Germinal center (tissue), 1 donor: ENCODE measurements at regions not wholly inside any gene's neighbourhood (a gene's known extent, or its start where the extent isn't known, plus 50 kb on each side); places are given as distances from the start of the nearest gene placed in this dataset.
"Not testable (repeated sequence)": the region's sequence is repeated elsewhere in the genome, so short reads cannot be mapped to it uniquely, and the experiment has no call there.

Source experiments
- DNase-seq: peaks from one replicate; pipeline ENCODE4 v3.0.0; 2012; ENCODE audit warnings: mixed read lengths, low spot score

DNA sequence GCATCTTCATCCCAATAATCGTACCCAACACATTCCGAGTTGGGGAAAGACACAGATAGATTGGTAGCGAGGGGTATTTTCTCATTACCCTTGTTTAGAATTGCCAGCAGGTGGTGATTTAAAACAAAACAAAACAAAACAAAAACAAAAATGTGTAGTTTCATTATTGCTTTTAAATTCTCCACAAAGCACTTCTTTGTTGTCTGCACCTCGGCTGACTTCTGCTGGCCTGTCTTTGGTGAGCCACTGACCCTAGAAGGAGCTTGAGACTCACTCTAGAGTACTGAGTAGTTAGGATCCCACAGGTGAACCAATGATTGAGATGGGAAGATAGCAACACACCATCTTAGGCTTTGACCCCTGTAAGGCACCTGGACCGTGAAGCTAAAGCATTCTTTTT is 105.4 kb upstream of the BET1 start:
- DNase-seq: no peak

DNA sequence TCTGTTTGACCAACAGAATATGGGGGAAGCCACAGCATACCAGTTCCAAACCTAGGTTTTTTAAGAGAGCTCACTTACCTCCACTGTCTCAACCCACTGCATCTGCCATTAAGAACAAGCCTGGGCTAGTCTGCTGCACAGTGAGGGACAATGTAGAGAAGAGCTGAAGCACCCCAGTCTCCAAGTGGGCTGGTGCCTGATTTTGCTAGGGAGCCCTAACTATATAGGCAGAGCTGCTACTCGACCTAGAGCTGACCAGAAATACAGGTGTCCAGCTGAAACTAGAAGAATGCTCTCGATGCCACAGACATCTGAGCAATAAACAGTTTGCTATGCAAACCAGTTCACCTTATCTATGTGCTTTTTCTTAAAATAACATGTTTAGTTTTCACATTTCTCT is 106.9 kb upstream of the BET1 start:
- DNase-seq: no peak

DNA sequence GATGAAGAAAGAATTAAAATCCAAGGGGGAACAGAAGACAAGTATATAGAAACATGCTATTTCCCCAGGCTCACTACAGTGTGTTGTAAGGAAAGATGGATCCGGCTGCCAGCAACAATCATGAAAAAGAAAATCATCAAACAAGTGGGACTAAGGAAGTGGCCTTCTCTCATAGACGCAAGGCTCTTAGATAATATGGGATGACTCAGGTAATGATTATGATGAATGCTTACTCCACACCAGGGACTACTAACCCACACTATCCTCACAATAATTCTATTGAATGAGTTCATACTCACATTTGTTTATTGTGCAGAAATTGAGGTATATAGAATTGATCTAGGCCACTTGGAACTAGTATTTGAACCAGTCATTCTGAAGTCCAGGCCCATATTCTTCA is 111.2 kb upstream of the BET1 start:
- DNase-seq: no peak

DNA sequence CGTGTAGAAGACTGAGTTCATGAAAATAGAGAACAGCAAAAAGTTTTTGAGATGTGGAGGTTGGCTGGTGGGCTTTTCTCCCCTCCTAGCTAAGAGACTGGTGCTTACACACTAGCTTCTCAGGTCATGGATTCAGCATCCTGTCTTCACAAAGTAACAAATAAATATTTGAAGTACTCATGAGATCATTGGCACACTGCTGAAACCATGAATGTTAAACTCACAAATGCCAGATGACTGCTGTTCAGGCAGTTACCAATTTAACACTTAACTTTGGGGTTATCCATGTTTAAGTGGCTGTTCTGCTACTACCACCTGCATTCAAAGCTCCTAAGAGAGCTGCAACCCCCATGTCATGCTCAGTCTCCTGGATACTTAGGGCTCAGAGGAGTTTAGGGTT is 119.0 kb upstream of the BET1 start:
- DNase-seq: no peak

DNA sequence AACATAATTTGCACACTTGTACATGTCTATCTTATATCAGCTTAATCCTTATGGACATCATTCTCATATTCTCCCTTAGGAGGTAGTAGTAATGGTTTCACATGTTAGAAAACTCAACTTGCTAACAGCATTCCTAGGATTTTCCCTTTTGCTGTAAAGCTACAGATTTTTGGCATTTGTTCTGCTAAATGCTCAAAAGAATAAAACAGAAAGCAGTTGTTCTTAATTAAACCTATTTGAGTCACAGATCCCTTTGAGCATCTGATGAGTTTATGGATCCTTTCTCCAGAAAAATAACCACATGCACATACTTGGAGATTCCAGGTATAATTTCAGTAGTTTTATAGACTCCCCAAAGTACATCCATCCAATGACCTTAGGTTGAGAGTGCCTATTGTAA is 122.9 kb upstream of the BET1 start:
- DNase-seq: no peak

DNA sequence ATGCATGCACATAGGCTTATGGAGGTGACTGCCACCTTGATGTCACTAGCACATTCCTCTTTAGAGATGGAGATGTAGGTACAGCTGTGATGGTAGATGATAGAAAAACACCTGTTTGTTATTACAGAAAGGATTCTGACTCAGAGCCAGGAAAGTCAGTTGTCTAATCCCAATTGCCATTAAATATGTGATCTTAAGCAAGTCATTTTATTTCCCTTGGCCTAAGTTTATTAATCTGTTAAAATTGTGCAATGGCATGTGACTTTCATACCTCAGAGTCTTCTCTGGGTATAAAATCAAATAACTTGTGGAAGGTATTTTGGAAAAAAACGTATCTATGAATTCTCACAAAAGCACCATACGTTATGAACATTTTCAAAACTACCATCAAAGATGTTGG is 123.9 kb upstream of the BET1 start:
- no peak for DNase-seq

DNA sequence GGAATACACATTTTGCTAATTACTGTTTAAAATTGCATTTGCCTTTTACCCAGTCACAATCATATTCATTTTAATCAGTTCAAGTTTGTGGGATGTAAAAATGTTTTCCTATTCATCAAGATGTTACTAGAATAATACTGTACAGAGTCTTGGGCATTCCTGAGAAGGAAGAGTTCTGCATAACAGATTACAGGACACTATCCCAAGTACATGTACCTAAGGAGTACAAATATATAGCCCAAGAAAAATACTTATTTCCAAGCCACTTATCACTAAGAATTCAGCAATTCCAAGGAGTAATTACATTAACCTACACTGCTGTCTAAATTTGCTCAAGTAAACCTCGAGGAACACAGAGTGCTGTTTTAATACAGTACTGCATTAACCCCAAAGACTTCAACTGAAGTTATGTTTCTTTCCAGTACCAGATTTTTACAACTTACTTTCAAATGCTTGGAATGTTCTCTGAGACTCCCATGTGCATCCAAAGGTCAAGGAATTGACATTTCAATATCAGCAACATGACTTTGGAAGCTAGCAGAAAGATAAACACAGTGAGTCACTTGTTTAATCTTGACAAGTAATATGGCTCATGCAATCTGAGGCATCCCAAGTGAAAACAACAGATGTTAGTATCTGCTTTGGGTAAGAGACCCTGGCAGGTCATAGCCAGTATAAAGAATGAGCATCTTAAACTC is 125.4 kb upstream of the BET1 start:
- no peak for DNase-seq

DNA sequence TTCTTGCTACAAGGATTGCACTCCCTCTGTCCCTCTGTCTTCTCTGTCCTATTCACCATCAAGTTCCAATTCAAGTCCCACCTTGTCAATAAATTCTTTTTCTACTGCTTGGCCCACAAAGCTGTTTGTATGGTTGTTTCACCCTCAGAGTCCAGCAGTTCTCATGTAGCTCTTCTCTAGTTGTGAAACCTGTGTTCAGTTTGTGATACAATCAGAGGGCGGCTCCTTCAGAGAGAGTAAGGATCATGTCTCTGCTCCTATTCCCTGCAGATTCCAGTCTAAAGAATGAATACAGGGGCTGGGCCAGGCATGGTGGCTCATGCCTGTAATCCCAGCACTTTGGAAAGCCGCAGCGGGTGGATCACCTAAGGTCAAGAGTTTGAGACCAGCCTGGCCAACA is 126.6 kb upstream of the BET1 start:
- DNase-seq: no peak

DNA sequence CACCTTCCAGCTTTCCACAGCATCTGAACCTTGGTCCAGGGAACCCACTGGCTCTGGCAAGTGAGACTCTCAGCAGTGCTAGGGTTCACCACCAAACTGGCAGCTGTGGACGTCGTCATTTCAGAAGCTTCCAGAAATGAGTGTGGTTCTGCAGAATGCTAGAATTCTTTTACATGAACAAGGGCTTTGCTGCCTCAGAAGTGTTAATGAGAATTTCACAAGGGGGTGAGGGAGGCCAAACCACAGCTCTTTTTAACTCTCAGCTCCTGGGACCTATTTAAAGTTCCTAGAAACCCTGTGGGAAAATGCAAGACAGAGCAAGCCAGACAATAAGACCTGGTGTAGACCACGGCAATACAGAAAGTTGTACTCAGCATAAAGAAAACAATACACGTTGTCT is 129.3 kb upstream of the BET1 start:
- DNase-seq: no peak

DNA sequence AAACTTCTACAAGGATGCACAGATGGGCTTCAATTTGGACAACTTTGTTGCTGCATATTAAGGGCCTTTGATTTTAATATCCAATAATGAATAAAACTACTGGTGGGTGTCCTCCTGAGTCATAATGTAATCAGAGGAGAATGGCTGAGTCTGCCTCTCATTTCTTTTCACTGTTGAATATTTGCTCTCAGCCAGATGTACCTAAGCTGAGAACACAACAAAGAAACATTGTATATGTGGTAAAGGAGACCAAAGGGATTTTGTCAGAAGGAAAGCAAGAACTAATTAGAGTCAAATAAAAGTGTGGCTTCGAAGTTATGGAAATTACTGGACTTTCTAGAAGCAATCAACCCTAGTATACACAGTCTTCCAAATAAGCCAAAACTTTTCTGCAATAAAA is 131.0 kb upstream of the BET1 start:
- no peak for DNase-seq

DNA sequence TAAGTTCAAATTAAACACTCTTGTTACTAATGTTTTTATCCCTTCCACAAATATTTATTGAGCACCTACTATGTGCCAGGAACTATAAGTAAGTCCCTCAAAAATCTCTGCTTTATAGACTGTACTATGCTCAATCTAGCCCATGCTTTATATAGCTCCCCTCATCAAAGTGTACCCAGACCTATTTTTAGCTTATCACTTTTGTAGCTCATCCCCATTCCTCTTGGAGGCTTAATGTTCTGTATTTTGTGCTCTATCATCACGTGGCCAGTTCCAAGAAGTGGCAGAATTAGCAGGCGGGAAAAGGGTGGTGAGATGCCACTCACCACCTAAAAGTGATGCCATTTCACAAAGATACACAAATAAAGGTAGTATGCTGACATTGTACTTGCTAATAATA is 138.1 kb upstream of the BET1 start:
- DNase-seq: no peak

DNA sequence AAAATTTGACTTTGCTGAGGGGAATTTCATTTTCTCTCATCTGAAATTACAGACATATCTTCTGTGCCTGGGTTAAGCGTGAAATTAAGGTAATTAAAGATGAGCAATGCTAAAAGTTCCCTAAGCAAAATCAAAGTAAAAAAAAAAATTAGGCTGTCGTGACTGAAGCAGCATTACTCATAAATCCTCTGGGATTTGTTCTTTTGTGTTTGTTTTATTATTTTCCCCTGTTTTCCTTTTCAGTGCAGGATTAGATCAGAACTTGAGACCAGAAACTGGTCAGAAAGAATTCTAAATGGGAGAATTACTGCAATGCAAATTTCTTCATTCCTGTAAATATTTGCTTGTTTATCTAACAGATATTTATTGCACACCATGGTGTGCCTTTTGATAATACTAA is 141.4 kb upstream of the BET1 start:
- no peak for DNase-seq

DNA sequence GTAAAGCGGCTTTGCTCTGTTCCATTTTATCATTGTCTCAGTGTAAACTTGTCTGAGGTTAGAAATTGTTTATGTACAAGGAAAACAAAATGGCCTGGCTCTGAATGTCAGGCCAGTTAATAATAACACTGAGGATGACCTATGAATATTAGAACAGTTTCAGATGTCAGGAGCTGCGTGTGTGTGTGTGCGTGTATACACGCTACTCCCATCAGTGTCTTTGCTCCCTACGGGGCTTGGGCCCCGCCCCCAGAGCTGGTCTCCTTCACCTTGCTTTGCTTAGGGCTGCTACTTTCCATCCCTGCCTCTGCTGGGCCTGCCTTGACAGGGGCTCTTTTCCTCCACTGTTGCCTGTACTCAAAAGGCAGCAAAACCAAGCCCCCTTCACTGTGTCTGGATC is 142.3 kb upstream of the BET1 start:
- DNase-seq: no peak

DNA sequence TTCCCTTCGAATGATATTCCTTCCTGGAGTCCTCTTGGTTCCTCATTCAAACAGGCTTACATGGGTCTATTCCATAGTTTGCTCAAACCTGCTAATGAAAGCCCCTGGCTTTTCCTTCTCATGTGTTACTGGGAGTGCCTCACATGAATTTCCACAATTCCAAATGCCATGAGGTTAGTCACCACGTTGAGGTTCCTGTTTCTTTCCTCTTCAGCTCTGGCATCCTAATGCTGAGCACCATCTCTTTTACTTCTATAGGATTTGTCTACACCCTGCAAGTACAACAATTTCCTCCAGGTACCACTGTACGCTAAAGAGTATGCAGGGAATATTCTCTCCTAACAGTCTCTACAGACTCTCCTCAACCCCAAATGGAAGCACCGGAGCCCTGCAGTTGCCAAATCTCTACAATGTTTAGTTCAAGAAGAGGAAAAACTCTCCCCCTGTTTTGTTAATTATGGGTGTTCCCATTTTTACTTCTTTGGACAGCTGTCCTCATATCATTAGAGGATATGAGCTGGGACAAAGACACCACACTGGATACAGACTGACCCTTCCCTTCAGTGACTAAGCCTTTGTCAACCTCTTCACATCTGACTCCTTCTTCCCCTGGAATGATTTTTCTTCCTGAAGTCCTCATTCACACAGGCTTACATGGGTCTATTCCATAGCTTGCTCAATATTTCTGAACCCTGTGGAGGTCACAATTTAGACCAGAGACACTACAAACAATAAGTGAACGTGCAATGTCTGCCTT is 145.8 kb upstream of the BET1 start:
- DNase-seq: no peak

DNA sequence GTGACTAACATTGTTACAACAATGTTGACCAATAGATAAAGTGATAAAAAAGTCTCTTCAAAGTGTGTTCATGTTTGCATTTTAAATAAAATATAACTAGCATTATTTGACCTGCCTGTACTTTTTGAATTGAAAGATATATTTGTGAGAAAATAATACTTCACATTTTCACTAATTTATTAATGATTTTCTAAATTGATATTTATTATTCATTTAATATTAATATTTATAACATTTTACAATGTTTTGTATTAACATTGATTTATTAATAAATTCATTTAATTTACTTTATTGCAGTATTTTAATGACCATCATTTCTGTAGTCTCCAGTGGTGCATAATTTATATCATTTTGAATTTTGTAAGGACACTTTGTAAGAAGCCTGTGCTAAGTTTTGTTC is 150.0 kb upstream of the BET1 start:
- no peak for DNase-seq

DNA sequence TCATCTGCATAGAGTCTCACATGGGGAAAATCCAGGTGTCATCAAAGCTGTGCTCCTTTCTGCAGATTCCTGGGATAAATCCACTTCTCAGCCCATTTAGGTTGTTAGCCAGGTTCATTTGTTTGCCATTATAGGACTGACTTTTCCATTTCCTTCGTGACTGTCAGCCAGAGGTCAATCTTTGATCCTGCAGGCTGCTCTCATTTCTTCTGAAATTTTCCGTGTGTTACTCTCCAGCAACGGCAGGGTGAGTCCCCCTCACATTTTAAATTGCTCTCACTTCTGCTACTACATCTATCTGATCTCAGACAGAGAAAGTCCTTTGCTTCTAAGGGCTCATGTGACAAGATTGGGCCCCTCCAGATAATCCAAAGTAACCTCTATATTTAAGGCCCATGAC is 150.7 kb upstream of the BET1 start:
- DNase-seq: no peak

DNA sequence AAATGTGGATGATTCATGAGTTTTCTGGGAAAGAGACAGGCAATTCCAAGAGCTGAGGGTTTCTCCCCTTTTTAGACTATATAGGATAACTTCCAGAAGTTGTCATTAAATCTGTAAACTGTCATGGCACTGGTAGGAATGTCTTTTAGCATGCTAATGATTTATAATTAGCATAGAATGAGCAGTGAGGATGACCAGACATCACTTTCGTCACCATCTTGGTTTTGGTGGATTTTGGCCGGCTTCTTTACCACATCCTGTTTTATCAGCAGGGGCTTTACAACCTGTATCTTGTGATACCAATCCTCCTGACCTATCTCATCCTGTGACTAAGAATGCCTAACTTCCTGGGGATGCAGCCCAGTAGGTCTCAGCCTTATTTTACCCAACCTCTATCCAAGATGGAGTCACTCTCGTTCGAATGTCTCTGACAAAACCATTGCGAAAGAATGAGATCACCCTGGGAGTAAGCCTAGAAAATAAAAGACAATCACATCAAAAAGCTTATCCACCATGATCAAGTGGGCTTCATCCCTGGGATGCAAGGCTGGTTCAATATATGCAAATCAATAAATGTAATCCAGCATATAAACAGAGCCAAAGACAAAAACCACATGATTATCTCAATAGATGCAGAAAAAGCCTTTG is 153.6 kb upstream of the BET1 start:
- not testable (repeated sequence) for DNase-seq

DNA sequence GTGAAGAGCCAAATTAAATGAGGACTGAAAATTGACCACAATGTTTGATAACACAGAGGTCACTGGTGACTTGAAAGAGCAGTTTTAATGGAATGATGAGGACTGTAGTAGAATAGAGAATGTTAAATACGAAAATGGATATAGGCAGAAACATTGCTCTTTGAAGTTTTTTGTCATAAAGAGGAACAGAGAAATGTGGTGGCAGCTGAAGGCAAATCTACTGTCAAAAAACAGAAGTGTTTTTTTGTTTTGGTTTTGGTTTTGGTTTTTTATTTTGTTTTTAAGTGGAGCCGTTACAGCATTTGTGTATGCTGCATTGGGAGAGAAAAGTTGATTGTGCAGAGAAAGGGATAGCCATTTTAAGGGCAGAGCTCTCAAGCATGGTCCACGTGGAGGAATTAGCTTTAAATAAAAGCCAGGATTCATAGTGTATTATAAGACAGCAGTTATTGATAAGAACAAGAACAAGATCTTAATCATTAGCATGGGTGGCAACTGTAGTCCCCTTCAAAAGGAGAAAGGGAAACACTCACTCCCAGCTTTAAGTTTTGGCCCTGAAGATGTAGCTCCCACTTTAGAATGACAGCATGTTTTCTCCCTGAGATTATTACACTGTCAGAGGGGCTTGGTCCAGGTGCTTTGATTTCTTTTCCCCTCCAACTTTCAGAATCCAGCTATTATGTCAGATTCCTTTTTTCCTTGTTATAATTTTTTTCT is 156.7 kb upstream of the BET1 start:
- peak; percentile 48 for DNase-seq

DNA sequence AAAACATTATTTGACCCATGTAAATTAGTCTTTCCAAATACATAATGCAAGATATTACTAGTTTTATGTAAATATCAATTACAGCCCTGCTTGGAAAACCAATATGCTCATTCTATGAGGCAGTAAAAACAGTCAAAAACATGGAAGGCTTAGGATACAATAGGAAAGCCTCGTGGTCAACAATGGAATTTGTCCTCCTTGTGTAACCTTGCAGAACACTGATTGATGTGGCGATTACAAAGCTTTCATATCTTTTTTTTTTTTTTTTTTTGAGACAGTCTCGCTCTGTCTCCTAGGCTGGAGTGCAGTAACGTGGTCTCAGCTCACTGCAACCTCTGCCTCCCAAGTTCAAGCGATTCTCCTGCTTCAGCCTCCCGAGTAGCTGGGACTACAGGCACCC is 157.3 kb upstream of the BET1 start:
- DNase-seq: no peak

DNA sequence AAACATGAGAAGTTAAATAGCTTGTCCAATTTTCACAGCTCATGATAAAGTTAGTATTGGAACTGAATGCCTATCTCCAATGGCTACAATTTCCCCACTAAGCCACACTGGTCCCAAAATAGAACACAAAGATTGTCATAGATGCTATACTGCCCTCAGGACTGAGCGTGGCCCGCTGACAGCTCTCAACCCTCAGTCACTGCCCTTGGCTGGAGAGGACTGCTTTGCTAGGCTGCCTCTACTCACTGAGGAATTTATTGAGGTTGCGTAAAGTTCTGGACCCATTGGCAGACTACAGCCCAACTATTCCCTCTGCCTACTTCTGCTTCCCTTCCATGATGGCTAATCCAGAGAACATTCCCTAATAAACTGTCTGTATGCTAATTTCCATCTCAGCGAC is 165.5 kb upstream of the BET1 start:
- no peak for DNase-seq

DNA sequence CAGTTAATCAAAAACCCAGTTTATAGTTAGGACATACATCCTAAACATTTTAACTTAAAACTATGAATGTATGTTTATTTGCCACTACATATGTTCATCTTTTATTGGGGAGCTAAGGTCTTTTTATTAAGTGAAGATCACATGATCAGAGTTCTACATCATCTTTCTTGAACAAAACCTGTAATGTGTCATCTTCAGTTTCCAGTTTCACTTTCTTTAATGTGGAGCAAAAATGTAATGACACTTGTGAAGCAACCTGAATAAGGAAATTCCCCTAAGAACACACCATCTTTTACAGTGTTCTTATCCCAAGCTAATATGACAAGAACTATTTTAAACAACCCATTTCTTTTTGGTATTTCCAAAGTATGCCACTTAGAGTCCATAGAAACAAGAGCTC is 166.7 kb upstream of the BET1 start:
- DNase-seq: no peak

DNA sequence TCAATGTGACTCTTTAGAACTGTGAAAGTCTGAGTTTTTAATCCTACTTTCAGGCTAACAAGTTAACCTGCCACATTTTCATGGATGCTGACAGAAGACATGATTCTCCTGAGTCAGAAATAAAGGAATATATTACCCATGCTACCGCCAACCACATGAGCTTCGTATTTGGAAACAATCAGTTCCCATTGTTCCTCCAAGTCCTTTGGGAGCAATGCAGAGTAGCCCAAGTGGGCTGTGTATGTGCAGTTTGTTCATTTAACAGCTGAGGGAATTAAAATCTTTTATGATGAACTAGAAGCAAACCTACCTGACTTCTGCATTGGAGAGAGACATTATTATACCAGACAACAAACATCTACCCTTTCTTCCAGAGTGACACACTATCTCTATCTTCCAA is 169.3 kb upstream of the BET1 start:
- no peak for DNase-seq

DNA sequence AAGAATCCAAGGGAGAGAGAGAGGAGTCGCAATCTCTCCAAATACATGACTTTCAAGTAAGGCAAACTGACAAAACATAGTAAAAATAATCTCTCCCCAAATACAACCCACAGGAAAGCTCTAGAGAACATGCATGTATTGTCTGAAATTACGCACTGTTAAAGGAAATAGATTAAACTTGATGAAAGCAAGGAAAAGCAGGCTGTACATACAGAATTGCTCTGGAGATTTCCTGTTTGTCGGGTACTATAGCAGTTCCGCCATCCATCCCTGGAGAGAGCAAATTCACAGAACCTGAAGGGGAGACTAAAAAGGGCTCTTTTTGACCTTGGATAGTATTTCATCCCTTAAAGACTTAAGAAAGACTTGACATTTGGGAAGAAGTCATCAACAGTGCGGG is 170.2 kb upstream of the BET1 start:
- DNase-seq: no peak
